HG03025 (cell line): ENCODE measurements at regions not wholly inside any gene's neighbourhood (a gene's known extent, or its start where the extent isn't known, plus 50 kb on each side); places are given as distances from the start of the nearest gene placed in this dataset.

ENCODE experiments used
- ATAC-seq: cut with Tn5 transposase; IDR thresholded peaks from one replicate; pipeline ENCODE4 v1.9.1; 2021; ENCODE audit warnings: mild to moderate bottlenecking, moderate library complexity; ENCODE audit not compliant: unreplicated experiment, low FRiP score

DNA sequence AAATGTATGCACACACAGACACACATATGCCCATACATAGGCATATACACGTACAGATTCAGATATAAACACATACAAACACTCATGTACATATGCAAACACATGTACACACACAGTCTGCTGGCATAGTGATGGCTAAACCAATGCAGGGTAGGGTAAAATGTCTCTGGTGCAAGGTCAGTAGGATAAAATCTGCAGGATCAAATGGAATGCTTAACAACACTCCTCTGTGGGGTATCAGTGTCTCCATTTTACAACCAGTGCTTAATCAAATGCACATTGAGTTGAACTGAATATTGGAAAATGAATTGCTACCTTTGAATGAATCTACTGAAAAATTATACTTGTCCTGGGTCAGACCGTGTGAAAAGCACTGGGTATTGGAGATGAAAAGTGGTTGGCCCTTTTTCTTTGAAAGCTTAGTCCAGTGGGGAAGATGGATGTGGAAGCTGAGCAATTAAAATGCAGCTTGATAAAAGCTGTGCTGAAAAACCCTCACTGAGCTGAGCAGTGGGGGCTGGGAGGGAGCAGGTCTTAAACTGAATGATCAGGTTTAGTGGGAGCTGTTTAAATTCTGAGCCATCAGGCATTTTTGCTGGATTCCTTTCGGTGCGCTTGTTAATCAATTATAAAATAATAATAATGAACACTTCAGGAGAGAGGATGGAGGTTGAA, 314.7 kb downstream of the HAPSTR1 start:
- ATAC-seq, result no peak

DNA sequence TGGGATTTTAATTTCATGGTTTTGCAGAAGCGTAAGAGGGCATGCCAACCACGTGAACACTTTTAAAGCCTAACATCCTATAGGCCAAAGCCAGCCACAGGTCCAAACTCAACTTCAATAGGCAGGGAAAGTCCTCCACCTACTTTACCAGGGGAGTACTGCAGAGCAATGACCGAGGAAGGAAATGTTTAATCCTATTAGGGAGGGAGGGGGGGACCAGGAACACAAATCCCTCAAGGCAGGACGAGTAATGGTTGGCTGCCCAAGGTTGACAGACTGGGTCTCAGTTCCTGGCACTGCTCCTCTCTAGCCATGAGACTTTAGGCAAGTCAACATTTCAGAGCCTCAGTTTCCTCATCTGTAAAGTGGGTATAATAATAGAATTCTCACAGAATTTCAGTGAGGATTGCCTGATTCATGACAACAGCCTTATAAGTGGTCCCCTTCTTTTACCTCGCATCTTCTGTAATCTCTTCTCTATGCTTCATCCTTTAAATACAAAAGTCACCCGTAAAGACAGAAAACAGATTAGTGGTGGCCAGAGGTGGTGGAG, 315.8 kb downstream of the HAPSTR1 start:
- ATAC-seq, result no peak

DNA sequence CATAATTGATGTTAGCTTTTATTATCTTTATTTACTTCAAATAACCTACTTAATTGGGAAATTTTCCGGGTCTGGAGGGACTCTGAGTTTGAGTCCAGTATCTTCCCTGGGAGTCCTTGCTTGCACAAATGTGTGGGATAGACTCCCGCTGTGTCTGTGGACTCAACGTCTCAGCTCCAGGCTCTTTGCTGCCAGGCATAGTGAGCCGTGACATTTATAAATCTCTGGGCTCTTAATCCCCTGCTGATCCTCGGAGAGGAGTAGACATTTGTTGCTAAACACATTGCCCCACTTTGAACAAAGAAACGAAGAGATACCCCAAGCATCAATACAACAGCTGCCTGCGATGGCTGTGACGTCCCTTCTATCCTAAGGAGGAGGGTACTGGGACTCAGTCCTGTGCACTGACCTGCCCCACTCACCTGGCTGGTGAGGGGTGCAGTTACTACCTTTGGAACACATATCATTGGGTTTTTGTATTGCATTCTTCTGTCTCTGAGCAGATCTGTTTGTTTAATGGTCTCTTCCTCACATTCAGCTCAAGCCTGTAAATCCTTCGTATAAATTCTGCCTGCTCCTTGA, 316.9 kb downstream of the HAPSTR1 start:
- ATAC-seq, result no peak

DNA sequence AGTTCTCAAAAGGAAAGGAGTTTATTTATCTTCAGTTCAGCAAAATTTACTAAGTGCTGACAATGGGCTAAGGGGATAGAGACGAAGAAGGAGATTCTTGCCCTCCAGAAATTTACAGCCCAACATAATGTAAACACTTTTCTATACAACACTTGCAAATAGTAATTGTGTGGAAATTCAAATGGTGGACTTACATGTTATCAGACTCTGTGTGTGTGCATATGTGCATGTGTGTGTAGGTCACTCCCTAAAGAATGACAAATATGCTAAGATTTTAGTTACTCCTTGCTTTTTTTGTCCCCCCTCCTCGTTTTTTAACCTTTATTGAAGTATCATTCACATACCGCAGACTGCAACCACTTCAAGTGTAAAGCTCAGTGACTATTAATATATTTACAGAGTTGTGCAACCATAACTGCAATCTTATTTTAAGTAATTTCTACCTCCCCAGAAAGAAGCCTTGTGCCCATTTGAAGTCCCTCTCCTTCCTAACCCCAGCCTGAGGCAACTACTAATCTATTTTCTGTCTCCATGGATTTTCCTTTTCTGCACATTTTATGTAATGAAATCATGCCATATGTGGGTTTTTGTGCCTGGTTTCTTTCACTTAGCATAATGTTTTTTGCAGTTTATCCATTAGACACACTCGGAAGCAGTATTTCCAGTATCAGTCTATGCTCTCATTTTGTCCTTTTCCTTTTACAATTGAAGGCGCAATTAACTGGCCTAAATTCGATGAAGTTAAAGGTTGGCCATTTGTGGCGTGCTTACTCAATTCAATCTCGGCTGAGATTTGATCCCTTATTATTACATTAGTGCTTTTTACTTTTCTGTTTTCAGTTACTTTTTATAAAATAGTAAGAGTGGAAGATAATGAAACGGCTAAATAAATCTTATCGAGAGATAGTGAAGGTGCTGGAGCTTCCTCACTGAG, 318.4 kb downstream of the HAPSTR1 start:
- no peak for ATAC-seq

DNA sequence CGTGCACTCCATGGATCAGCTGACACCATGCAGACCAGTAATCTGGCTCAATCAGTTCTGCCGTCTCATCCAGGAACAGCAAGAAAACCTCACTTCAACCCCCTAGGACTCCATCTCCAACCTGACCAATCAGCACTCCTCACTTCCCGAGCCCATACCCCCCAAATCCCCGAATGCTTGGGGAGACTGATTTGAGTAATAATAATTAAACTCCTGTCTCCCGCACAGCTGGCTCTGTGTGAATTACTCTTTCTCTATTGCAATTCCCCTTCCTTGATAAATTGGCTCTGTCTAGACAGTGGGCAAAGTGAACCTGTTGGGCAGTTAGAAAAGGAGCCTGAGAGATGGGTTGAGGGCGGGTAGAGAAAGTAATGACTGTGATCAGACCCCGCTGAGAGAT, 320.0 kb downstream of the HAPSTR1 start:
- ATAC-seq, result no peak

DNA sequence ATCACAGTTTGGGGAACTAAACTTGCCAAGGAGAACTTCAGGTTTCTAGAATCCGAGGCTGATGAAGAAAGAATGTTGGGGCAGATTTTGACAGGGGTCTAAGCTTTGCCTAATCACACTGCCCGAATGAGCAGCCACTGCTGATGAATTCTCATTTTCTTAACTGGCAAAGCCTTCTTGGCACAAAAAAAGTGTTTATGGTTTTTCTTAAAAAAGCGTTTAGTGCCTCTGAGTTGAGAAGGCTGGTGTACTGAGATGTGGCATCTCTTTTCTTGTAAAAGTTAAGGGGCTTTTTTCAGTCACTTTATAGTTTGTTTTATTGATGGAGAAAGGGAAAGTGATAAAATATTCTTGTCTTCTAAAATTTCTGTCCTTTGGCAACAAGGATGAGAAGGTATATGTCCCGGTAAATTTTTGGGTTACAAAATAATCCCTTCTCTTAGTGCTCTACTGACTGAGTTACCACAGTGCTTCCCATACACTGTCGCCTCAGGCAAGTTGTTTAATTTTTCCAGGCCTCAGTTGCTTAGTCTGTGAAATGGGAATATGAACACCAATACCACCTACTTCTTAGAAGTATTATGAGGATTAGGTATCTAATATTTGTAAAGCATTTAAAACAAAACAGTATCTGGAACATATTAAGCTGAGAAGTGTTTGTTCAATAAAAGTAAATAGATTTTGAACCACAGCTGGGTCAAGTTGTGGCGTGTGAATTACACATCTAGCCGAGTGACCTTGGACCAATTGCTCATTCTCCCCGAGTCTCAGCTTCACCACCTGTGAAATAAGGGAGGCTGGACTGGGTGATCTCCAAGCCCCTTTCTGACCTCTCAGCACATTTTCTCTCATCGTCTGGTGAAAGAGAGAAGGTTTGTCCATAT, 320.8 kb downstream of the HAPSTR1 start:
- ATAC-seq, result no peak

DNA sequence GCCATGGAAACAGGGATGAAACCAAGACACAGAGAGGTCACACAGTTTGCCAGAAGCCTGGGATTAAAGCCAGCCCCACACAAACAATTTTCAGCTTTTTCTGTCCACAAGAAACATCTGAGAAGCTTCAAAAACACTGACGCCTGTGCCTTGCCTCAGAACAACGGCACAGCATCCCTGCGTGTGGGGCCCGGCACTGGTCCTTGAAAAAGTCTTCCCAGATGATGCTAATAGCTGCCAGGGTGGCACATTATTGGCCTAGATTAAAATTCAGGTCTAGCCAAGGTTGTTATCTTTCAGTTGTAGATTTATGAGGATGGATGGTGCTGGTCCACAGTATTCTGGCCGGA, 321.4 kb downstream of the HAPSTR1 start:
- ATAC-seq, result no peak

DNA sequence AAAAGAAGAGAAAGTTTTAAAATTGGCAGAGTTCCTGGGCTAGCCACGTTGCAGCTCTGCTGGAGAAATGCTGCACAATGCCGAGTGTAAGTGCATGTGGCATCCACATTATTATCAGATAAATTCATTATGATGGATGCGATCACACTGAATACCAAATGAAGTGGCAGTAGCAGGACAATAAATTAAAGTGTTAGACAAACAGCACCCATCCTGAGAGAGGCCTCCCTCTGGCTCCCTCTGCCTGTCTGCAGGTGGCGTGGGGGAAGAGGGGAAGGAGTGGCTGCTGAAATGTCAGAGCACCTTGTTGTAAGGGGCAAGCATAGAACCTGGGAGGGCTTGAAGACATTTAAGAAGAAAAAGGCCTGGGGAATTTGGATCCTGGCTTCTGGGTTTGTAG, 324.1 kb downstream of the HAPSTR1 start:
- ATAC-seq, result no peak

DNA sequence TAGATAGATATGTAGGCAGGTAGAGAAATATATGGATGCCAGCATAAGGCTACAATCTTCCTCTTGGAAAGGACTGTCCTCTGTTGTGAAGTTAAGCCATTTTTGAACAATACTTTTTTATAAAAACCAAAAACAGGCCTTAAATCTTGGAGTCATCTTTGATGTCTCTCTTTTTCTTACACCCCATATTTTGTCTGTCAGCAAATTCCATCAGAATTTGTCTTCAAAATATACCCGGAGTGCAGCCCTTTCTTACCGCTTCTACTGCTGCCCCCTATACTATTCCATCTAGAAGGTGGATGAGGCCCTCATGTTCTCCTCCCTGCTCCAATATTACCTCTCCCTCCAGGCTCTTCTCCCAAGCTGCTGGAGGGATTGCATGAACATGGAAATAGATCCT, 326.5 kb downstream of the HAPSTR1 start:
- ATAC-seq, result no peak

DNA sequence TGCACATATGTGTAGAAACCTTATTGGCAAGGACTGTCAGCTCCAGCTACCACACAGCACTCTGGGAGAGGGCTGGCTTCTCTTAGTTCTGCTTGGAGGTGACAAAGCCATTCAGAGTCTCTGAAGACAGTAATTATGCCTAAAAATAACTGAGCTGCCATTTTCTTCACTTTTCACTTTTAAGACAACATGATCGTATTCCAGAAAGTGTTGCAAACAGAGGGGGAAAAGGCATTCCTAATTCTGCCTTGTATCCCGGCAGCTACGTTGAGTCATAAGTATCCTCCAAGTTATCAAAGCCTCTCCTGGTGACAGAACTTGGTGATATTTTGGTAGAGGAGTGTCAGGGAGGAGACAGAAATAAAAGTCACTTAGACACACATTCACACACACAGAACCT, 327.7 kb downstream of the HAPSTR1 start:
- no peak for ATAC-seq

DNA sequence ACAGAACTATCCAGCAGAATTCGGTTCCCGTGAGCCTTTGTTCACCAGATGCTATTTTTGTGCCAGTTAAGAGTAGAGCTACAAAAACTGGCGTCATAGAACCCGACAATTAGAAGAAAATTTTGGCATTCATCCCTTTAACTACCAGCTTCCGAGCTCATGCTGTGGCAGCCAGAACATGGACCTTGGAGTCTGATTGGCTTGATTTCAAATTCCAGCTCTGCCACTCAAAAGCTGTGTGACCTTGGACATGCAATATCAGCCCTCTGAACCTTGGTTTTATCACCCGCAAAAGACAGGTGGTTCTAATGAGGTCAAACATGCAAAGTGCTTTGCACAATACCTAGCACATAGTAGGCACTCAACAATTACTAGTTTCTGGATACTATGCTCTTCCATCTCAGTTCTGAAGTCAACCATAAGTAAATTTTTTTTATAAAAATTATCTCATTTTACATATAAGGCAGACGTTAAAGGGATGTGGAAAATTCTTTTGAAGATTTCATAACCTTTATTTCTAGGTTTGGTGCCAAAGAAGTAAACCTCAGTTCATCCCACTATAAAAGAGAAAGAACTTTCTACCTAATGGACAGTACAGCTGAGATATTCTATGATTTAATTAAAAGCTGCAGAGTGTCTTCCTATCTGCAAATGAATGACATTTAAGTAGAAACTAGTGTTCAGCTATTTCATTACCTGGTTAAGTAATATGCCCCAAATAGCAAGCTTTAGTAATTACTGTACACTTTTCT, 331.5 kb downstream of the HAPSTR1 start:
- ATAC-seq, result no peak

DNA sequence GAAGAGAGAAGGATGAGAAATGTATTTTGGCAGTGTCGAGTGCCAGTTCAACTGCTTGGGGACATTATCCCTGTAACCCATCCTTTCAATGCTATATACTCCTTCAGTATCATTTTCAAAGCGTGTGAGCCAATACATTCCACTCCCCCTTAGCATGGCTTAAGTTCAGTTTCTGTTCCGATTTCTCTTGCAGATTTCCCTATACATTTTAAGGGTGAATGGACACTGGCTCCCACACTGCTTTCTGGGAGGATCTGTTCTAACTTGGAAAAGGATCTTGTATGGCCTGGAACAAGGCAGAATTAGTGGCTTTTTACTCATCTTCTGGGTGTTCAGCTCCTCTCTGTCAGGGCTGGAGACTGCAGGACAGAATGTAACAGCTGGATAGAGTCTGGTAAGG, 333.8 kb downstream of the HAPSTR1 start:
- ATAC-seq, result no peak

DNA sequence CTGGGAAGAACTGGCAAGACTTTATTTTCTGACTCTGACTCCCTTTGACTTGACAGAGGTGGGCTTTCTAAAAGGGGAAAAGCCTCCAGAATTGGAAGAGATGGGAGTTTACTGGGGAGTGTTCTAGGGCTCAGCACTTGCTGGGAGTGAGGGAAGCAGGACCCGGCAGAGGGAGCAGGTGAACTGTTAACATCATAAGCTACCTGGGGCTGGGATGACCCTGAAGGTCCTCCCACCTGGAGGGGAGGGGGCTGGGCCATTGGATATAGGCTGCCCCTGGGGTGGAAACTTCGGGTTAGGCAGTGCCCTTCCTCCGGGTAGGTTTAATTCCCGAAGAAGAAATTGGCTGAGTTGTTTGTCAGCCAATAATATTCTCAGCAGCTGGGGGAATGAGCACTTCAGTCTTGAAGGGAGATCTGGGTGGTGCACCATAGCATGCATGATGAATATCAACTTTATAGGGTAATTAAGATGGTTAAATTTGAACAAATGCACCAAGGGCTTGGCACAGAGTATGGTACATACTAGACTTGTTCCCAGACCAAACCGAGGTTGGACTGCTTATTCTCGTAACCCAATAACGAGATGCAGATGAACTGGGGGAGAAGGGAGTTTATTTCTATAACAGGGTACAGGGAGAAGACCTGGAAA, 337.0 kb downstream of the HAPSTR1 start:
- ATAC-seq, result no peak

DNA sequence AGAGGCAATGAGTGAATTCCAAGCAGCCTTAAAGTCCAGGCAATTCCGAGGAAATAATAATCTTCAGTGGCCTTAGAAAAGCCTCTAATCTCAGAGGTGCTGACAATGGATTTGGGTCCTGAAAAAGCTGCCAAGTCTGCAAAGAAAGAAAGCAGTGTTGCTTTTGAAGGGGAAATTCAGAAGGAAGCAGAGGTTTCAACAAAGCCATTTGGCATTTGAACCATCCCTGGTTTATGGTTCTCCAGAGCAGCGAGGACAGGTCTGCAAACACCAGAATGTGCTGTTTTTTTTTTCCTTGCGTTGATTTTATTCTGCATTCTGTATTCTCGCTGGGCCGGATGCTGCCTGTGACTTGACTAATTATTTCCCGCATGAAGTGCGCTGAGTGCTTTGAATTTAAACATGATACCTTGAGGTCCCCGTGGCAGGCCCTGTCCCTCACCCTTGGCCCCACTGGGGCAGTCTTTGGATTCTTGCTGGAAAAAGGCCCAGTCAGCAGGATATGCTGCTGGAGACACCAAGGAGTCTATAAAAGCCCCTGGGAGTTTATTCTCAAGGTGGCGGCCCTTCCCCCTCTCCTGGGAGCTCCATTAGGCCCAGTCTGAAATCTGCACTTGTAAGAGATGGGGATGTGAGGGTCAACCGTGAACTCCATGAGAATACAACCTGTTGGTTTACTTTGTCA, 338.3 kb downstream of the HAPSTR1 start:
- ATAC-seq, result no peak

DNA sequence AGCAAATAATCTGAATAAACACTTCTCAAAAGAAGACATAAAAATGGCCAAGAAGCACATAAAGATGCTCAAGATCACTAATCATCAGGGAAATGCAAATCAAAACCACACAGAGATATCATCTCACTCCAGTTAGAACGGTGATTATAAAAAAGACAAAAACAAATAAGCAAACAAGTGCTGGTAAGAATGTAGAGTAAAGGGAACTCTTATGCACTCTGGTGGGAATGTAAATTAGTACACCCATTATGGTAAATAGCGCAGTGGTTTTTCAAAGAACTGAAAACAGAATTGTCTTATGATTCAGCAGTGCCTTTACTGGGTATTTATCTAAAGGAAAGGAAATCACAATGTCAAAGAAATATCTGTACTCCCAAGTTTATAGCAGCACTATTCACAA, 343.2 kb downstream of the HAPSTR1 start:
- no peak for ATAC-seq

DNA sequence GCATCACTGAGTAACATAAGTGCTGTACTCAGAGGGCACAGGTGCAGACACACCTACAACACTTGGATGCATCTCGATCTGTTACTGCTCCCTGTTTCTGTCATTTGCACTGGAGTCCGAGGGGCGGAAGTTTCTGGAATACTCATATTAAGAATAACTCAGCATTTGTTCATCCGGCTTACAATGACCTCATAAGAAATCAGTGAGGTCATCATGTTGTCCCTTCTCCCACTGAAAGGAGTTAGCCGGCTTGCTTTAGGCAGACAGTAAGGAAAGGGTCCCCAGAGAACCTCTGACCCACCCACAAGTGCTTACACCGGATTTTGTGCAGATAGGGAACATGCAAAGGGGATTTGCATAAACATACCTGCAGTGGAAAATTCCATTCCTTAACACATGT, 344.7 kb downstream of the HAPSTR1 start:
- ATAC-seq, result no peak

DNA sequence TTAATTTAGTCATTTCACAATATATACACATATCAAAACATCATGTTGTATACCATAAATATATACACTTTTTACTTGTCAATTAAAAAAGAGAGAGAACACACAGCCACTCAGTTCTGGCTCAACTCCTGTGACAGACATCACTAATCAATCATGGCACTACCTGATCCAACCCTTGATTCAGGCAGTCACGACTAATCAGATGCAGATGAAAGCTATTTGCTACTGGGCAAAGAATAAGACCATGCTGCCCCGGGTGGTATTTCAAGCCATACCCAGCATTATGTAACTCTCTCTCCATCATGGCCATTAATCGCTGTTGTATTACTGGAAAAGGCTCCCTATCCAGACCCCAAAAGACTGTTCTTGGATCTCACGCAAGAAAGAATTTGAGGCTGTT, 345.7 kb downstream of the HAPSTR1 start:
- no peak for ATAC-seq

DNA sequence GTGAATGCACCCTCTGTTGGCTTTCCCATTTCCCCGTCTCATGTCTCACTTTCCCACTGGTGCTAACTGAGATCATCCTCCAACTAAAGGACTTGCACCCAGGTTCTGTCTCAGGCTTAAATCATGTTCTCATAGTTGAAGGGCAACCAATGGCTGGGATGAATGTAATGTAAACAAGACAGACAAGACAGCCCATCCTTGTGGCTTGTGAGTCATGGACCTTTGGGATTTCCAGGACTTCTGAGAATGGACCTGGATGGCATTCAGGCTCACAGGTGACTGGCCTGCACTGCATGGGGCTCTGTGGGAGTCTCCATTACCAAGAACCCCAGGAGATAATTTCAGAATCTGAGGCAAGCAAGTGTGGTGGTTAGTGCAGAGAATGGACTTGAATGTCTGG, 347.5 kb downstream of the HAPSTR1 start:
- ATAC-seq, result no peak

DNA sequence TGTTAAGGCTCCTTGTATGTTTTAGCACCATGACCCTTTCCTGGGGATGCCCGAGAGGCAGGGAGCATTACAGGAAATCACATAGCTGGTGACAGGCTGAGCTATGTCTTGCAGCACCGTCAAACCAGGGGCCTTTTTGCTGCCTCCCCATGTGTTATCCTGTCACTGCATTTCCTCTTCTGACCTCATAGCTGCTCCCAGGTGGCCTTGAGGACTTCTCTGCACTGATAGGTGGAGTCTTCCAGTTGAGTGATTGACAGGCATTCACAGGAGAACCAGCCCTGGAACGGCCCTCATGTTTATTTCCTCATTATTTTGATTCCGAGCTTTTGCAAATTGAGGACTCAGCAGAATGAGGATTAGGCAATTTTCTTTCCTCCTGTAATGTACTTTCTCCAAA, 349.6 kb downstream of the HAPSTR1 start:
- ATAC-seq, result no peak
